H9 (cell line): ENCODE measurements at regions not wholly inside any gene's neighbourhood (a gene's known extent, or its start where the extent isn't known, plus 50 kb on each side); places are given as distances from the start of the nearest gene placed in this dataset.

Experiments
- DNase-seq: peaks from one replicate; pipeline ENCODE4 v3.0.0-alpha.2; 2017
- H2AFZ ChIP-seq: one replicate; pipeline ENCODE4 v1.6.1; 2013; ENCODE audit warnings: mild to moderate bottlenecking, low read length, control low read depth, moderate library complexity
- H2AK5ac ChIP-seq: 2 replicates; pipeline ENCODE4 v1.6.1; 2013; ENCODE audit warnings: low read length, control low read depth, mixed read lengths; ENCODE audit not compliant: insufficient read length
- H2BK120ac ChIP-seq: one replicate; pipeline ENCODE4 v1.6.1; 2013; ENCODE audit warnings: low read depth, mild to moderate bottlenecking, low read length, control low read depth, inconsistent platforms; ENCODE audit not compliant: poor library complexity, severe bottlenecking
- H2BK12ac ChIP-seq: 2 replicates; pipeline ENCODE4 v1.6.1; 2013; ENCODE audit warnings: low read length, control low read depth, mixed read lengths, low read depth; ENCODE audit not compliant: insufficient read length
- H2BK15ac ChIP-seq: 2 replicates; pipeline ENCODE4 v1.6.1; 2013; ENCODE audit warnings: low read depth, low read length, control low read depth
- H2BK20ac ChIP-seq: one replicate; pipeline ENCODE4 v1.6.1; 2013; ENCODE audit warnings: low read depth, mild to moderate bottlenecking, low read length, control low read depth, inconsistent platforms; ENCODE audit not compliant: poor library complexity, severe bottlenecking
- H2BK5ac ChIP-seq: 2 replicates; pipeline ENCODE4 v1.6.1; 2013; ENCODE audit warnings: low read length, control low read depth, mixed read lengths; ENCODE audit not compliant: insufficient read length
- H3K14ac ChIP-seq: 2 replicates; pipeline ENCODE4 v1.6.1; 2013; ENCODE audit warnings: low read length, control low read depth; ENCODE audit not compliant: insufficient read depth
- H3K18ac ChIP-seq: 2 replicates; pipeline ENCODE4 v1.6.1; 2013; ENCODE audit warnings: low read depth, mild to moderate bottlenecking, mixed read lengths, low read length, control low read depth; ENCODE audit not compliant: insufficient read length
- H3K23ac ChIP-seq: 2 replicates; pipeline ENCODE4 v1.6.1; 2013; ENCODE audit warnings: low read length, control low read depth, mixed read lengths, low read depth; ENCODE audit not compliant: insufficient read length
- H3K23me2 ChIP-seq: 2 replicates; pipeline ENCODE4 v1.6.1; 2013; ENCODE audit warnings: low read depth, mild to moderate bottlenecking, mixed read lengths, low read length, control low read depth; ENCODE audit not compliant: insufficient read length, poor library complexity, severe bottlenecking
- H3K27ac ChIP-seq: 2 replicates; pipeline ENCODE4 v1.5.1; 2013; ENCODE audit warnings: low read length, control low read depth, mixed read lengths, low read depth; ENCODE audit not compliant: insufficient read length
- H3K27me3 ChIP-seq: 2 replicates; pipeline ENCODE4 v1.6.1; 2013; ENCODE audit warnings: low read length, control low read depth, inconsistent platforms; ENCODE audit not compliant: insufficient read depth
- H3K4ac ChIP-seq: 2 replicates; pipeline ENCODE4 v1.6.1; 2013; ENCODE audit warnings: low read depth, mild to moderate bottlenecking, control low read depth, inconsistent platforms, low read length, moderate library complexity
- H3K4me1 ChIP-seq: 2 replicates; pipeline ENCODE4 v1.6.1; 2013; ENCODE audit warnings: low read length, control low read depth, inconsistent platforms; ENCODE audit not compliant: insufficient read depth
- H3K4me2 ChIP-seq: 2 replicates; pipeline ENCODE4 v1.6.1; 2013; ENCODE audit warnings: low read length, control low read depth, mixed read lengths; ENCODE audit not compliant: insufficient read length, insufficient read depth
- H3K56ac ChIP-seq: 2 replicates; pipeline ENCODE4 v1.6.1; 2013; ENCODE audit warnings: low read depth, mild to moderate bottlenecking, mixed read lengths, low read length, control low read depth; ENCODE audit not compliant: insufficient read length
- H3K79me1 ChIP-seq: 2 replicates; pipeline ENCODE4 v1.6.1; 2013; ENCODE audit warnings: low read depth, mild to moderate bottlenecking, moderate library complexity, low read length, control low read depth, inconsistent platforms; ENCODE audit not compliant: insufficient read depth, poor library complexity, severe bottlenecking
- H3K79me2 ChIP-seq: 2 replicates; pipeline ENCODE4 v1.6.1; 2013; ENCODE audit warnings: low read length, control low read depth, inconsistent platforms; ENCODE audit not compliant: insufficient read depth
- H3K9ac ChIP-seq: 2 replicates; pipeline ENCODE4 v1.6.1; 2013; ENCODE audit warnings: low read length, control low read depth, mixed read lengths; ENCODE audit not compliant: insufficient read length; ENCODE audit errors: extremely low read depth
- H3K9me3 ChIP-seq: one replicate; pipeline ENCODE4 v1.6.1; 2013; ENCODE audit warnings: low read depth, low read length, inconsistent platforms; ENCODE audit not compliant: control insufficient read depth
- H3T11ph ChIP-seq: one replicate; pipeline ENCODE4 v1.6.1; 2013; ENCODE audit warnings: mild to moderate bottlenecking, low read length, control low read depth, inconsistent platforms
- H4K20me1 ChIP-seq: one replicate; pipeline ENCODE4 v1.6.1; 2013; ENCODE audit not compliant: control insufficient read depth, insufficient read length, insufficient read depth
- H4K5ac ChIP-seq: 2 replicates; pipeline ENCODE4 v1.6.1; 2013; ENCODE audit warnings: low read depth, mild to moderate bottlenecking, mixed read lengths, low read length, control low read depth; ENCODE audit not compliant: insufficient read length
- H4K8ac ChIP-seq: replicated peaks from 2 replicates; pipeline ENCODE4 v1.6.1; 2013; ENCODE audit warnings: low read length, control low read depth, mixed read lengths, low read depth; ENCODE audit not compliant: insufficient read length
- H4K91ac ChIP-seq: 2 replicates; pipeline ENCODE4 v1.6.1; 2013; ENCODE audit warnings: low read depth, mild to moderate bottlenecking, moderate library complexity, mixed read lengths, low read length, control low read depth; ENCODE audit not compliant: insufficient read length
- H3K27ac Mint-ChIP-seq, 3 experiments: 2 replicates in 2 of 3; 3 replicates in 1 of 3; pipeline ENCODE4 v1.8.0; 2020 to 2021; ENCODE audit warnings: mixed read lengths in 3 of 3, mild to moderate bottlenecking in 1 of 3, moderate library complexity in 1 of 3
- H3K27me3 Mint-ChIP-seq: 2 replicates; pipeline ENCODE4 v1.8.0; 2021; ENCODE audit warnings: low read depth, mild to moderate bottlenecking, moderate library complexity, mixed read lengths
- H3K36me3 Mint-ChIP-seq, 3 experiments: 2 replicates in 2 of 3; 3 replicates in 1 of 3; pipeline ENCODE4 v1.8.0; 2020 to 2021; ENCODE audit warnings: low read depth in 3 of 3, mixed read lengths in 3 of 3; ENCODE audit not compliant: insufficient read depth in 1 of 3
- H3K4me1 Mint-ChIP-seq, 2 experiments: 2 replicates each; pipeline ENCODE4 v1.8.0; 2020; ENCODE audit warnings: mixed read lengths in 2 of 2
- H3K4me3 Mint-ChIP-seq, 2 experiments: 2 replicates in 1 of 2; 3 replicates in 1 of 2; pipeline ENCODE4 v1.8.0; 2020 to 2021; ENCODE audit warnings: mild to moderate bottlenecking in 2 of 2, mixed read lengths in 2 of 2, moderate library complexity in 1 of 2
- H3K9me3 Mint-ChIP-seq, 2 experiments: 2 replicates in 1 of 2; 3 replicates in 1 of 2; pipeline ENCODE4 v1.8.0; 2020; ENCODE audit warnings: mild to moderate bottlenecking in 2 of 2, mixed read lengths in 2 of 2, moderate library complexity in 1 of 2
- CTCF ChIP-seq: fragments of 200-600 bp; sonication (generic); conservative IDR thresholded peaks from 3 replicates; pipeline ENCODE4 v1.8.0; 2021; ENCODE audit warnings: antibody characterized with exemption, mild to moderate bottlenecking
- WGBS: extraction: QIAGEN DNeasy Blood & Tissue Kit; methylation state at CpG from one replicate; pipeline ENCODE4 v1.1.7; 2013; ENCODE audit warnings: missing lambda C conversion rate, low lambda C conversion rate, mixed read lengths; ENCODE audit not compliant: insufficient read length; ENCODE audit errors: extremely low coverage; 5-methylcytosine and 5-hydroxymethylcytosine counted together

- TF ChIP-seq CTCF = no peak
- Histone ChIP-seq H3K18ac (no peak overlapping the region), H3K27me3 (no peaks in the 10 kb centered on the region), H3K27ac (no peak overlapping the region), H4K8ac (no peak overlapping the region), H3K4me1 (no peaks in the 10 kb centered on the region), H3T11ph (no peak overlapping the region), H3K79me1 (no peaks in the 10 kb centered on the region), H4K20me1 (no peaks in the 10 kb centered on the region), H2AFZ (no peak overlapping the region), H2BK12ac (no peak overlapping the region), H2AK5ac (no peak overlapping the region), H3K79me2 (no peaks in the 10 kb centered on the region), H2BK120ac (no peak overlapping the region), H2BK15ac (no peak overlapping the region), H4K91ac (no peak overlapping the region), H2BK20ac (no peak overlapping the region), H4K5ac (no peak overlapping the region), H3K9ac (no peak overlapping the region), H3K23ac (no peak overlapping the region), H3K4me2 (no peak overlapping the region), H3K14ac (no peak overlapping the region), H2BK5ac (no peak overlapping the region), H3K56ac (no peak overlapping the region), H3K4ac (no peak overlapping the region), H3K23me2 (no peaks in the 10 kb centered on the region), H3K9me3 (peaks cover 83% of the 10 kb centered on the region)
- Mint-ChIP-seq H3K27ac (no peak overlapping the region), H3K4me1 (no peaks in the 10 kb centered on the region), H3K9me3 (peaks cover 90 to 92% of the 10 kb centered on the region in 2 experiments), H3K36me3 (peaks cover 6 to 38% (median 8%) of the 10 kb centered on the region in 3 experiments; a peak in 5 of 7 replicates), H3K4me3 (no peak overlapping the region), H3K27me3 (no peaks in the 10 kb centered on the region; the same call in 1 of the 2 replicates)
- WGBS = no CpG with 5 or more reads among the region's 4 CpGs
- no peak for DNase-seq
Measured at GRCh38 chr19:57025491-57025890, 94.3 kb upstream of the USP29 start.
